Uterus (tissue), 3 donors: ENCODE measurements at regions not wholly inside any gene's neighbourhood (a gene's known extent, or its start where the extent isn't known, plus 50 kb on each side); places are given as distances from the start of the nearest gene placed in this dataset.
A peak's percentile ranks its signal among the peaks of the same experiment; 100 is the strongest.

Experiments used
- DNase-seq, 2 donors: peaks; one replicate each; pipeline ENCODE4 v3.0.0-alpha.2; 2019 to 2020
- H3K27ac ChIP-seq, 2 donors: fragments of 200-600 bp; sonication (generic); 1 replicate in 1 of 2; 2 replicates in 1 of 2; pipeline ENCODE4 v1.5.1; 2016 to 2018
- H3K27me3 ChIP-seq, 2 donors: fragments of 200-600 bp; sonication (generic); one replicate each; pipeline ENCODE4 v1.5.1; 2018 to 2019; ENCODE audit warnings: control low read depth in 1 of 2
- H3K36me3 ChIP-seq, 2 donors: fragments of 200-600 bp; sonication (generic); one replicate each; pipeline ENCODE4 v1.5.1; 2019; ENCODE audit warnings: control low read depth in 1 of 2
- H3K4me1 ChIP-seq, 2 donors: fragments of 200-600 bp; sonication (generic); one replicate each; pipeline ENCODE4 v1.5.1; 2018 to 2019; ENCODE audit warnings: control low read depth in 1 of 2
- H3K4me3 ChIP-seq, 2 donors: fragments of 200-600 bp; sonication (generic); 1 replicate in 1 of 2; 2 replicates in 1 of 2; pipeline ENCODE4 v1.5.1; 2018 to 2019; ENCODE audit warnings: mild to moderate bottlenecking in 1 of 2
- H3K9me3 ChIP-seq, 2 donors: fragments of 200-600 bp; sonication (generic); one replicate each; pipeline ENCODE4 v1.5.1; 2019; ENCODE audit warnings: control low read depth in 1 of 2
- POLR2A ChIP-seq, 2 donors: fragments of 450-650 bp; IDR thresholded peaks; one replicate each; pipeline ENCODE4 v1.6.1; 2016; ENCODE audit warnings: antibody characterized with exemption in 2 of 2, mild to moderate bottlenecking in 1 of 2, moderate library complexity in 1 of 2
- intact Hi-C: fragments of 100-400 bp; cut with DNase I; formaldehyde crosslinking; loops from one replicate; pipeline ENCODE4 v1.15.1; 2023; ENCODE audit warnings: low total_unique reads
- TF ChIP-seq, protein P1 (sequence below), 4 experiments: fragments of 200-600 bp in 2 of 4; fragments of 450-650 bp in 2 of 4; sonication (generic) in 2 of 4; IDR thresholded peaks; one replicate each; pipeline ENCODE4 v1.5.1; 2016 to 2019; ENCODE audit warnings: antibody characterized with exemption in 4 of 4, mild to moderate bottlenecking in 2 of 4, moderate library complexity in 1 of 4
- donor health status: DM: yes; HTN: yes; CAD: no.

- Histone ChIP-seq H3K27ac (peak overlapping the region; percentile 62 to 75), H3K27me3 (no peaks in the 10 kb centered on the region), H3K36me3 (no peaks in the 10 kb centered on the region), H3K4me3 (no peak overlapping the region), H3K4me1 (peaks cover 0 to 4% of the 10 kb centered on the region in 2 donors), H3K9me3 (no peaks in the 10 kb centered on the region)
- no peak for TF ChIP-seq POLR2A (IDR thresholded peaks at IDR 0.05)
- TF ChIP-seq, protein P1, sequence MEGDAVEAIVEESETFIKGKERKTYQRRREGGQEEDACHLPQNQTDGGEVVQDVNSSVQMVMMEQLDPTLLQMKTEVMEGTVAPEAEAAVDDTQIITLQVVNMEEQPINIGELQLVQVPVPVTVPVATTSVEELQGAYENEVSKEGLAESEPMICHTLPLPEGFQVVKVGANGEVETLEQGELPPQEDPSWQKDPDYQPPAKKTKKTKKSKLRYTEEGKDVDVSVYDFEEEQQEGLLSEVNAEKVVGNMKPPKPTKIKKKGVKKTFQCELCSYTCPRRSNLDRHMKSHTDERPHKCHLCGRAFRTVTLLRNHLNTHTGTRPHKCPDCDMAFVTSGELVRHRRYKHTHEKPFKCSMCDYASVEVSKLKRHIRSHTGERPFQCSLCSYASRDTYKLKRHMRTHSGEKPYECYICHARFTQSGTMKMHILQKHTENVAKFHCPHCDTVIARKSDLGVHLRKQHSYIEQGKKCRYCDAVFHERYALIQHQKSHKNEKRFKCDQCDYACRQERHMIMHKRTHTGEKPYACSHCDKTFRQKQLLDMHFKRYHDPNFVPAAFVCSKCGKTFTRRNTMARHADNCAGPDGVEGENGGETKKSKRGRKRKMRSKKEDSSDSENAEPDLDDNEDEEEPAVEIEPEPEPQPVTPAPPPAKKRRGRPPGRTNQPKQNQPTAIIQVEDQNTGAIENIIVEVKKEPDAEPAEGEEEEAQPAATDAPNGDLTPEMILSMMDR (IDR thresholded peaks at IDR 0.05) = no peak
- no peak for DNase-seq
- intact Hi-C loops = no loop called here
Measured at GRCh38 chr21:35206141-35207125, 157.3 kb upstream of the RUNX1 start.

- DNase-seq = peak; percentile 76 to 83
- Histone ChIP-seq H3K36me3 (no peaks in the 10 kb centered on the region), H3K9me3 (no peaks in the 10 kb centered on the region), H3K27ac (peak overlapping the region; percentile 62 to 75), H3K4me1 (peaks cover 0 to 4% of the 10 kb centered on the region in 2 donors), H3K4me3 (peak overlapping the region in 1 of 2 donors; percentile 2), H3K27me3 (no peaks in the 10 kb centered on the region)
- TF ChIP-seq POLR2A (IDR thresholded peaks at IDR 0.05) = no peak
- TF ChIP-seq, protein P1 (IDR thresholded peaks at IDR 0.05) = no peak
- intact Hi-C loops = no loop called here
Measured at GRCh38 chr21:35204850-35205541, 155.9 kb upstream of the RUNX1 start.

DNA sequence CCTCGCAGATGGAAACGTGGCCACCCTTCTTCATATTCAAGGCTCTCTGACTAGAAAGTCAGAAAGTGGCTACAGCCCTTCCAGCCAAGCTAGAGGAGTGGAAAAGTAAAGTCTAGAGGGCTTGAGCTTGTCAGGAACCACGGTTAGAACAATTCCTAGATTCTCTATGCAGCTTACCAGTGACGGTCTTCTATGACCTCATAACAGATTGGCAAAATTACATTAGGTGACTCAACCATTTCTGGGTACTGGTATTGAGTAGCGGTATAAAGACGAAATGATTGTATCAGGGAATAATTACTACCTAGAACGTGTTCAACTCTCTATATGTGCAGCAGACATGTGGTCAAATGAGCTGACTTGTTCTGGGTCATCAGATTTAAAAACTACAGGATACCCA, 155.0 kb upstream of the RUNX1 start:
- Histone ChIP-seq H3K27me3 (no peaks in the 10 kb centered on the region), H3K36me3 (no peaks in the 10 kb centered on the region), H3K4me1 (peaks cover 0 to 4% of the 10 kb centered on the region in 2 donors), H3K4me3 (no peak overlapping the region), H3K27ac (peak overlapping the region; percentile 70 to 74), H3K9me3 (no peaks in the 10 kb centered on the region)
- intact Hi-C loops = no loop called here
- DNase-seq = no peak
- TF ChIP-seq POLR2A (IDR thresholded peaks at IDR 0.05) = no peak
- TF ChIP-seq, protein P1 (IDR thresholded peaks at IDR 0.05) = no peak

GRCh38 chr21:35203093-35203977, 154.2 kb upstream of the RUNX1 start:
- intact Hi-C loops = no loop called here
- Histone ChIP-seq H3K4me3 (no peak overlapping the region), H3K27me3 (no peaks in the 10 kb centered on the region), H3K27ac (peak overlapping the region; percentile 70 to 74), H3K4me1 (peaks cover 0 to 4% of the 10 kb centered on the region in 2 donors), H3K9me3 (no peaks in the 10 kb centered on the region), H3K36me3 (no peaks in the 10 kb centered on the region)
- no peak for DNase-seq
- TF ChIP-seq POLR2A (IDR thresholded peaks at IDR 0.05) = no peak

GRCh38 chr21:35202431-35202830, 153.3 kb upstream of the RUNX1 start:
- no peaks in the 10 kb centered on the region for H3K27me3 ChIP-seq
- H3K9me3 ChIP-seq = no peaks in the 10 kb centered on the region
- H3K4me3 ChIP-seq = no peak overlapping the region
- peak overlapping the region; percentile 70 to 74 for H3K27ac ChIP-seq
- intact Hi-C loops = no loop called here
- H3K36me3 ChIP-seq = no peaks in the 10 kb centered on the region
- no peak for TF ChIP-seq POLR2A (IDR thresholded peaks at IDR 0.05)
- TF ChIP-seq, protein P1 (IDR thresholded peaks at IDR 0.05) = no peak
- DNase-seq = no peak
- H3K4me1 ChIP-seq = peaks cover 0 to 4% of the 10 kb centered on the region in 2 donors
